Right lobe of liver (tissue), 4 donors: ENCODE measurements at regions not wholly inside any gene's neighbourhood (a gene's known extent, or its start where the extent isn't known, plus 50 kb on each side); places are given as distances from the start of the nearest gene placed in this dataset.

Experiments
- CTCF ChIP-seq, 4 donors: fragments of 200-600 bp in 3 of 4; fragments of 450-650 bp in 1 of 4; IDR thresholded peaks; one replicate each; pipeline versions ENCODE4 v1.5.1 to v1.8.0; 2016 to 2022; ENCODE audit warnings: antibody characterized with exemption in 4 of 4, mild to moderate bottlenecking in 2 of 4
- POLR2A ChIP-seq: fragments of 450-650 bp; IDR thresholded peaks from one replicate; pipeline ENCODE4 v1.6.1; 2017; ENCODE audit warnings: antibody characterized with exemption, mild to moderate bottlenecking
- donor health status: DM: no; HTN: no; CAD: no.
- donor health status: DM: no; HTN: no; CAD: no.
- donor health status: DM: no; HTN: yes; CAD: no.

DNA sequence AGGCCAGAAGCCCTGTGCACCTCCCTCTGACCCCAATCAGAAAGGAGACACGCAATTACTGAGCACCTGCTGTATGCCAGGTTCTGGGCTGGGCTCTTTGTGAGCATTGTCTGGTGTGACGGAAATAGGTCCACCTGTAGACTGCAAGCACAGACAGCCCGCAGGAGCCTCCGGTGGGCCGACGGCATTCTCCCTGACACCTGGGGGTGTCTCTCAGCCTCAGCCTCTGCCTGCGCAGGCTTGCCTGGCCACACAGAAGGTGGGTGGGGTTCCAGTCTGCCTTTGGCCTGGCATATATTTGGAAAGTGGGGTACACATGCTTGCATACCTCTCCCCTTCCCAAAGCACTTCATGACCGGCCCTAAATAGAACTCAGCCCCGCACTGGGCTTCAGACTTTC, 129.3 kb downstream of the BUD13 start:
- TF ChIP-seq CTCF (IDR thresholded peaks at IDR 0.05) (no peak), POLR2A (no peak)
